ENCODE measurements at regions not wholly inside any gene's neighbourhood (a gene's known extent, or its start where the extent isn't known, plus 50 kb on each side); places are given as distances from the start of the nearest gene placed in this dataset.

GRCh38 chr11:11090495-11090894, 232.6 kb upstream of the ZBED5 start:
- Histone ChIP-seq H3K4me3 (no peak overlapping the region), H3K36me3 (ENCODE audit: control insufficient read depth in 4 of 4, insufficient read depth in 4 of 4, low read length in 4 of 4) (no peaks in the 10 kb centered on the region), H3K9ac (ENCODE audit: insufficient read depth in 1 of 2, low read length in 2 of 2) (no peak overlapping the region), H3K27ac (ENCODE audit: low read depth in 1 of 2, low read length in 1 of 2) (no peak overlapping the region), H3K9me3 (ENCODE audit: control insufficient read depth in 4 of 4, insufficient read depth in 3 of 4, low read length in 3 of 4) (peaks cover 0 to 15% (median 0%) of the 10 kb centered on the region in 4 donors), H3K4me1 (ENCODE audit: control insufficient read depth in 5 of 5, insufficient read depth in 5 of 5, low read length in 5 of 5) (no peaks in the 10 kb centered on the region), H3K27me3 (ENCODE audit: control insufficient read depth in 3 of 3, insufficient read depth in 3 of 3, low read length in 2 of 3) (no peaks in the 10 kb centered on the region)
- TF ChIP-seq, protein P1, sequence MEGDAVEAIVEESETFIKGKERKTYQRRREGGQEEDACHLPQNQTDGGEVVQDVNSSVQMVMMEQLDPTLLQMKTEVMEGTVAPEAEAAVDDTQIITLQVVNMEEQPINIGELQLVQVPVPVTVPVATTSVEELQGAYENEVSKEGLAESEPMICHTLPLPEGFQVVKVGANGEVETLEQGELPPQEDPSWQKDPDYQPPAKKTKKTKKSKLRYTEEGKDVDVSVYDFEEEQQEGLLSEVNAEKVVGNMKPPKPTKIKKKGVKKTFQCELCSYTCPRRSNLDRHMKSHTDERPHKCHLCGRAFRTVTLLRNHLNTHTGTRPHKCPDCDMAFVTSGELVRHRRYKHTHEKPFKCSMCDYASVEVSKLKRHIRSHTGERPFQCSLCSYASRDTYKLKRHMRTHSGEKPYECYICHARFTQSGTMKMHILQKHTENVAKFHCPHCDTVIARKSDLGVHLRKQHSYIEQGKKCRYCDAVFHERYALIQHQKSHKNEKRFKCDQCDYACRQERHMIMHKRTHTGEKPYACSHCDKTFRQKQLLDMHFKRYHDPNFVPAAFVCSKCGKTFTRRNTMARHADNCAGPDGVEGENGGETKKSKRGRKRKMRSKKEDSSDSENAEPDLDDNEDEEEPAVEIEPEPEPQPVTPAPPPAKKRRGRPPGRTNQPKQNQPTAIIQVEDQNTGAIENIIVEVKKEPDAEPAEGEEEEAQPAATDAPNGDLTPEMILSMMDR (IDR thresholded peaks at IDR 0.05; ENCODE audit: control extremely low read depth, extremely low read depth): no peak
- ATAC-seq (ENCODE audit: insufficient read depth, low FRiP score): no peak
- 88 to 100% methylated on average over 1 of the region's 1 CpG for WGBS, 2 donors
- no peak for DNase-seq

DNA sequence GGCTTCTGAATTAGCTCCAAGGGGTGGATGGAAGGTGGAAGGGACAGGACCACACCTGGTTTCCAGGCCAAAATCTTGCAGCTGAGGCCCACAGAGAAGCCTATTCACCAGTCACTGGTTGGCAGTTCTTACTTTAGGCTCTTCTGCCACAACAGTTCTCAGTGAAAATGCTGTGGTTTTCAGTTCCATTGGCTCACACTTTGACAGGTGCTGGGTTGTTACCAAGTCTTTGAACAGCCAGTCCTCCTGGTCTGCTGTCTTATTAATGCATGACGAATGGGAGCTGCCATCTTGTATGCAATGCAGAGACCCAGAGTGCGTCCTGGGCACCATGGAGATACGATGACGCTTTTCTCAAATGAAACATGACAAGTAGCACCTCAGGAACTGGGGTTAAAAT, 232.0 kb upstream of the ZBED5 start:
- Histone ChIP-seq H3K36me3 (ENCODE audit: control insufficient read depth in 4 of 4, insufficient read depth in 4 of 4, low read length in 4 of 4) (no peaks in the 10 kb centered on the region), H3K4me3 (no peak overlapping the region), H3K4me1 (ENCODE audit: control insufficient read depth in 5 of 5, insufficient read depth in 5 of 5, low read length in 5 of 5) (no peaks in the 10 kb centered on the region), H3K27ac (ENCODE audit: low read depth in 1 of 2, low read length in 1 of 2) (no peak overlapping the region), H3K9ac (ENCODE audit: insufficient read depth in 1 of 2, low read length in 2 of 2) (no peak overlapping the region), H3K27me3 (ENCODE audit: control insufficient read depth in 3 of 3, insufficient read depth in 3 of 3, low read length in 2 of 3) (no peaks in the 10 kb centered on the region), H3K9me3 (ENCODE audit: control insufficient read depth in 4 of 4, insufficient read depth in 3 of 4, low read length in 3 of 4) (peaks cover 0 to 12% (median 0%) of the 10 kb centered on the region in 4 donors)
- TF ChIP-seq, protein P1 (IDR thresholded peaks at IDR 0.05; ENCODE audit: control extremely low read depth, extremely low read depth): no peak
- ATAC-seq (ENCODE audit: insufficient read depth, low FRiP score) (no peak), DNase-seq (no peak)
- 93 to 95% methylated on average over 4 of the region's 4 CpGs for WGBS, 2 donors

DNA sequence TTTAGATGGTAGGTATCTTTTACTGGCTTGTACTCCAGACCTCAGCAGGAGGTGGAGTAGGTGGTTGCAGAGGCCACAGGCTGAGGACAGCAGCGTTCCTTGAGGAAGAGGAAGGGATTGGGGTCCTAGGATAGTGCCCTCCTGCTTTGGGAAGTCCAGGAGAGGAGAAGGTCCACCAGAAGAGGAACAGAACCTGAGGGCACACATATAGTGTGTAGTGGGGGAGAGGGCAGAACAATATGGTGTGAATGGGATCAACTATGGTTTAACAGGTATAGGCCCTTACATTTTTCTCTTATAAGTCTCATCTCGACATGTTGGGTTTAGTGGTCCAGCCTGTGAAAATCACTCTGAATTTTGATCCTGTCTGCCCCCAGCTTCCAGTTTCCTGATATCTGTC, 229.1 kb upstream of the ZBED5 start:
- Histone ChIP-seq H3K27me3 (ENCODE audit: control insufficient read depth in 3 of 3, insufficient read depth in 3 of 3, low read length in 2 of 3) (no peaks in the 10 kb centered on the region), H3K27ac (ENCODE audit: low read depth in 1 of 2, low read length in 1 of 2) (no peak overlapping the region), H3K4me3 (no peak overlapping the region), H3K4me1 (ENCODE audit: control insufficient read depth in 5 of 5, insufficient read depth in 5 of 5, low read length in 5 of 5) (no peaks in the 10 kb centered on the region), H3K9me3 (ENCODE audit: control insufficient read depth in 4 of 4, insufficient read depth in 3 of 4, low read length in 3 of 4) (peaks cover 0 to 8% (median 0%) of the 10 kb centered on the region in 4 donors), H3K9ac (ENCODE audit: insufficient read depth in 1 of 2, low read length in 2 of 2) (no peak overlapping the region), H3K36me3 (ENCODE audit: control insufficient read depth in 4 of 4, insufficient read depth in 4 of 4, low read length in 4 of 4) (no peaks in the 10 kb centered on the region)
- no peak for ATAC-seq (ENCODE audit: insufficient read depth, low FRiP score)
- 93 to 95% methylated on average over 2 of the region's 2 CpGs for WGBS, 2 donors
- TF ChIP-seq, protein P1 (IDR thresholded peaks at IDR 0.05; ENCODE audit: control extremely low read depth, extremely low read depth): no peak
- DNase-seq: no peak

- peaks cover 0 to 2% (median 0%) of the 10 kb centered on the region in 4 donors for H3K9me3 ChIP-seq (ENCODE audit: control insufficient read depth in 4 of 4, insufficient read depth in 3 of 4, low read length in 3 of 4)
- H3K4me1 ChIP-seq (ENCODE audit: control insufficient read depth in 5 of 5, insufficient read depth in 5 of 5, low read length in 5 of 5): no peaks in the 10 kb centered on the region
- ATAC-seq (ENCODE audit: insufficient read depth, low FRiP score) (no peak), DNase-seq (no peak)
- H3K4me3 ChIP-seq: no peak overlapping the region
- TF ChIP-seq, protein P1 (IDR thresholded peaks at IDR 0.05; ENCODE audit: control extremely low read depth, extremely low read depth): no peak
- H3K9ac ChIP-seq (ENCODE audit: insufficient read depth in 1 of 2, low read length in 2 of 2): no peak overlapping the region
- H3K27ac ChIP-seq (ENCODE audit: low read depth in 1 of 2, low read length in 1 of 2): no peak overlapping the region
- H3K36me3 ChIP-seq (ENCODE audit: control insufficient read depth in 4 of 4, insufficient read depth in 4 of 4, low read length in 4 of 4): no peaks in the 10 kb centered on the region
- no peaks in the 10 kb centered on the region for H3K27me3 ChIP-seq (ENCODE audit: control insufficient read depth in 3 of 3, insufficient read depth in 3 of 3, low read length in 2 of 3)
These were observed 227.7 kb upstream of the ZBED5 start for GRCh38 chr11:11085580-11085979.

Measured in lung (tissue), 11 donors.